Fibroblast of pulmonary artery (primary cell): ENCODE measurements at regions not wholly inside any gene's neighbourhood (a gene's known extent, or its start where the extent isn't known, plus 50 kb on each side); places are given as distances from the start of the nearest gene placed in this dataset.

Source experiments
- DNase-seq: peaks from one replicate; pipeline ENCODE4 v3.0.0-alpha.2; 2010; ENCODE audit warnings: low read depth
- H3K4me3 ChIP-seq: replicated peaks from 2 replicates; pipeline ENCODE4 v1.5.1; 2011; ENCODE audit warnings: low read depth, mild to moderate bottlenecking, control low read depth, low read length, moderate library complexity
- CTCF ChIP-seq: IDR thresholded peaks from 2 replicates; pipeline ENCODE4 v1.5.1; 2011; ENCODE audit warnings: mild to moderate bottlenecking, control low read depth, low read length, inconsistent platforms; ENCODE audit errors: missing control alignments

- H3K4me3 ChIP-seq, result no peak overlapping the region
- peak; percentile 92 for DNase-seq
- TF ChIP-seq CTCF, result no peak
Observed at GRCh38 chr6:4402477-4402976, 267.2 kb upstream of the ECI2 start.

GRCh38 chr6:4401408-4402368 is 266.3 kb upstream of the ECI2 start:
- no peak for TF ChIP-seq CTCF
- no peak for DNase-seq
- no peak overlapping the region for H3K4me3 ChIP-seq

GRCh38 chr6:4399656-4400055 is 264.3 kb upstream of the ECI2 start:
- no peak overlapping the region for H3K4me3 ChIP-seq
- DNase-seq, result no peak
- no peak for TF ChIP-seq CTCF

- H3K4me3 ChIP-seq, result no peak overlapping the region
- no peak for DNase-seq
- no peak for TF ChIP-seq CTCF
Observed at GRCh38 chr6:4398791-4399190, 263.4 kb upstream of the ECI2 start.

- no peak overlapping the region for H3K4me3 ChIP-seq
- no peak for TF ChIP-seq CTCF
- no peak for DNase-seq
Observed at GRCh38 chr6:4397307-4397706, 261.9 kb upstream of the ECI2 start.

GRCh38 chr6:4396044-4396443 is 260.7 kb upstream of the ECI2 start:
- TF ChIP-seq CTCF, result peak; percentile 7
- no peak overlapping the region for H3K4me3 ChIP-seq
- no peak for DNase-seq
